LHCN-M2 (cell line): ENCODE measurements at regions not wholly inside any gene's neighbourhood (a gene's known extent, or its start where the extent isn't known, plus 50 kb on each side); places are given as distances from the start of the nearest gene placed in this dataset.
A peak's percentile ranks its signal among the peaks of the same experiment; 100 is the strongest.

Experiments
- DNase-seq: peaks from one replicate; pipeline ENCODE4 v3.0.0-alpha.2; 2012; ENCODE audit warnings: low read depth

DNA sequence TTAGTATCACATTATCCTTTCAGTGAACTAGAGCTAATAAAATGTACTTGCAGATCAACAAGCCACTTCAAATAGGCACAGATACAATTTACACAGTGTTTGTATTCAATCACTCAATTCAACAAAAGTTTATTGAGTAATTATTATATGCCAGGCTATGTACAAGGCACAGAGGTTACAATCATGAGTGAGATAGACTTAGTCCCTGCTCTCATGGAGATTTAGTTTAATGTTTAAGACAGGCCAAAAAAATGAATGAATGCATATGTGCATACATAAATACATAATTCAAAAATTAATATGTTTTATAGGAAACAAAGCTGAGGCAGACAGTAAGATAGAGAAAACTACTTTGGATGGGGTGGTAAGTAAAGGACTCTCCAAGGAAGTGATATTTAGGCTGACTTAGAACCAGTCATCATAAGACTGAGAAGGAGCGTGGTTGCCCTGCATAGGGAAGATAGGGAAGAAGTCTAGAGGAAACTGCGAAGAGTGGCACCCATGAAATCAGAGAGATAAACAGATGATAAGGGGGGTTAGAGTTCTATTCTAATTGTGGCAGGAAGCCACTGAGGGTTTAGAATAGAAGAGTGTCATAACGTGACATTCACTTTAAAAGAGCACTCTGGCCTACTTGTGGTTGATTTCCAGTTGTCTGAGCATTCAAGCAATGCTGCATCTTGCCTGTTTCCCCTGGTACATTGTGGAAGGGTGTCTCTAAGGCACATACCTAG, 49.7 kb upstream of the GRAMD2B start:
- peak; percentile 66 for DNase-seq
